ENCODE measurements at regions not wholly inside any gene's neighbourhood (a gene's known extent, or its start where the extent isn't known, plus 50 kb on each side); places are given as distances from the start of the nearest gene placed in this dataset.

GRCh38 chr22:34055525-34056200 lies 135.4 kb upstream of the LARGE1 start:
- peak; percentile 9 for DNase-seq

DNA sequence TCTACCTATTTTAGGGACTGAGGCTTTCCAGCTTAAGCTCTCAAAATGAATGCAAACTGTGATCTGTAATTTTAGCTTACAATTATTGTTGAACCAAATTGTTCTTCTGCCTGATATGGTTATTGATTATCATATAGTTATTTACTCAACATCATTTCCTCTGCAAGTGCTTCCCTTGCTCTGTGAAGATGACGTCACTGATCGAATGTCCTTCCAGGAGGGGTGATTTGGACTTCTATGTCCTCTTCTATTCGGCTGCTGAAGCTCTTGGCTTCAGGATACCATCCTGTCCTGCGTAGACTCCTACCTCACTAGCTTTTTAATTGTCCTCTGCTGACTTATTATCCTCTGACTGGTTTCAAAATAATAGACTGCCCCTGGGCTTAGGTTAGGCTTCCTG lies 137.4 kb upstream of the LARGE1 start:
- DNase-seq: no peak

DNA sequence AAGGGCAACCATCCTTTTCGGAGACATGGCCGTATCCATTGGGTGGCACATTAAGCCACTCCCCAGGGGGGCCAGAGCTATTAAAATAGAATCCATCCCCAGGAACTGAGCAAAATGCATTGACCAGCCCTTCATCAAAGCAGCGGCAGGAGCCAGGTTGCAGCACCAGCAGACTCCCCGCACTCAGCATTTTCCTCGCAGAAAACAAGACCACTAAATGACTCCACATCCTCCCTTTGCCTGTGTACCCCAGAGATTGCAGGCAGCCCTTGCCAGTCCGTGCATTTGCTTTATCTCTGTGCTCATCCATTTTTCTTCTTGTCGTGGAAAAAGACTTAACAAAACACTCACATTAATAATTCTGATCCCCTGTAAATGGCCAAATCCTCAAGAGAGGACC lies 144.4 kb upstream of the LARGE1 start:
- DNase-seq: no peak

DNA sequence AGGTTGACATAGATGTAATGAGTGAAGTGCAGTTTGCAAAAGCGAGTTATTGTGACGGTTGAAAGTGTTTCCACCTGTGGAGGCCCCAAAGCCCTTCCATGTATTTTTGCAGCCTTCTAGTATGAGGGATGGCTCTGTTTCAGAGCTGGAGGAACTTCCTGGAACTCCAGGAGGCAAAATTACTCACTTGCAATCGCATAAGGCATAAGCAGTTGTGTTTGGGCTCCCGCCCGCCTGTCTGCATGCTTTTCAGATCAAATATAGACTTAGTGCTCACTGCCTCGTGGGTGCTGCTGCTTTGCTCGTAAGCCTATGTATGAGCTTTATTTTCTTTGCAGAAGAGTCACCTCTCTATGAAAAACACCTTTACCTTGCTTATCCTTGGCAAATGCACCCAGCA lies 146.8 kb upstream of the LARGE1 start:
- no peak for DNase-seq

DNA sequence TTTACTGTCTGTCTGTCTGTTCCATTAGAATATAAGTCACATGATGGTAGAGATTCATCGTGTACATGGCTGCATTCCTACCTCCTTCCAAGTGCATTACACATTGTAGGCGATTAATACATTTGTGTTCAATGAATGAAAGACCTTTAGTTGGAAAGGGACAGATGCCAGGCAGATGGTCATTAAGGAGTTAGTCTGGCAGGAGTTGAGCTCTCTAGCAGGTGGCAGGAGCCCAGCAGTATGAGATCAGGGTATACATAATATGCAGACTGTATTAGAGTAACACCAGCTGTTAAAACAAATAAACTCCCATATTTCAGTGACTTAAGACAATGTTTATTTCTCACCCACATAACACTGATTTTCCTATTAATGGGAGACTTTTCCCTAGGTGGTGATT lies 147.7 kb upstream of the LARGE1 start:
- peak; percentile 46 for DNase-seq

GRCh38 chr22:34070051-34070450 lies 149.8 kb upstream of the LARGE1 start:
- no peak for DNase-seq

GRCh38 chr22:34070531-34070930 lies 150.3 kb upstream of the LARGE1 start:
- DNase-seq: no peak

DNA sequence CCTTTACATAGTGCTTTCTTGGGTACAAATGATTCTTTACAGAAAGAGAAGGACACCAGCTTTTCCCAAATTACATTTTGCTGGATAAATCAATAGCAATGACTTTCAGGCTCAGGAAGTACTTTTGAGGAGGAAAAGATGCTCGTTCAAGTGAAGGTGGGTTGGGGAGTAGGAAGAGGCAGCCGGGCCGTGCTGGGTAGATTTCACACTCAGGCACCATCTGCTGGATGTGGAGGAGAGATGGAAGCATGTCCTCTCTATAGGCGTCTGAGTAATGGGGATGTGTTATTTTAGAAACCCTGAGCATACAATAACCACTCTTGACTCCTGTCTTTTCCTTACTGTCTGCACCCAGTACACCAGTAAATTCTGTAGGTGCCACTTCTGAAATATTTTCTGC lies 152.3 kb upstream of the LARGE1 start:
- no peak for DNase-seq

GRCh38 chr22:34080433-34080832 lies 160.2 kb upstream of the LARGE1 start:
- DNase-seq: no peak

GRCh38 chr22:34096770-34097169 lies 176.5 kb upstream of the LARGE1 start:
- no peak for DNase-seq

GRCh38 chr22:34099278-34099677 lies 179.0 kb upstream of the LARGE1 start:
- no peak for DNase-seq

- DNase-seq: no peak
Measured at GRCh38 chr22:34102633-34103032, 182.4 kb upstream of the LARGE1 start.

DNA sequence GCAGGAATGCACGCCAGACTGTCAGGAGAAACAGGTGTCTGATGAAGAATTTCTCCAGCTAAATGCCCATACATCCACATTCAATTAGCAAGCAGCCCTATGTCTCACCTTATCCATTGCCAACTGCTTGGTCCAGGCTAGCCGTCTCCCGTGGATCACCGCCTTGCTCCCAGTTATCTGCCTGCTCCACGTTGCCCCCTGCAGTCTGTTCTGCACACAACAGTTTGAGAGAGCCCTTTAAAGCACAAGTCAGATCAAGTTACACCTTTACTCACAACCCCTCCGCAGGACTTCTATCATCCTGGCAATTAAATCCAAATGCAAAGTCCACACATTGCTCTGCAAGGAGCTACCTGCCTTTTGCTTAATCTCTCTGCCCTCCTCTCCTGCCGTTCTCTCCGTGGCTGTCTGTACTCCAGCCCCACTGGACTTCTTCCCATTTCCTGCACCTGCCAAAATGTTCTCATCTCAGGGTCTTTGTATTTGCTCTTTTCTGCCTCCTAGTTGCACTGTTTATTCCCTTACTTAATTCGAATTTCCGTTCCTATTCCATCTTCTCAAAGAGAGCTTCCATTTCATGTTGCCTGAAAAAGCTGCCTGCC lies 185.3 kb upstream of the LARGE1 start:
- peak; percentile 54 for DNase-seq

DNA sequence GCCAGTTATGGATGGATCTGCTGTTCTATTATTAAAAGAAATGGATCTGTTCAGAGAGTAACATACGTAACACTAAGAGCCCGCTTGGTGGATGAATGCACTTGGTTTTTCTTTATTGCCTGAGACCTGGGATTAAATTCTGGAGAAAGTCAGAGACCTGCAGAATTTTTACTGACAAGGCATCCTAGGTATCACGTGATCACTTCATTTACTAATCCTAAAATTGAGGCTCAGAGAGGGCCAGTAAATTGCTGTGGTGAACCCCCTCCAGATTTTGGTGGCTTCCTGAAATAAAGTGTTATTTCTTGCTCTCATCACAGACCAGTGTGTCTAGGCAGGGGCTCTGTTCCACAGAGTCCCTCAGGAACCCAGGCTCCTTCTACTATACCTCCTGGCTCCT lies 187.9 kb upstream of the LARGE1 start:
- no peak for DNase-seq

DNA sequence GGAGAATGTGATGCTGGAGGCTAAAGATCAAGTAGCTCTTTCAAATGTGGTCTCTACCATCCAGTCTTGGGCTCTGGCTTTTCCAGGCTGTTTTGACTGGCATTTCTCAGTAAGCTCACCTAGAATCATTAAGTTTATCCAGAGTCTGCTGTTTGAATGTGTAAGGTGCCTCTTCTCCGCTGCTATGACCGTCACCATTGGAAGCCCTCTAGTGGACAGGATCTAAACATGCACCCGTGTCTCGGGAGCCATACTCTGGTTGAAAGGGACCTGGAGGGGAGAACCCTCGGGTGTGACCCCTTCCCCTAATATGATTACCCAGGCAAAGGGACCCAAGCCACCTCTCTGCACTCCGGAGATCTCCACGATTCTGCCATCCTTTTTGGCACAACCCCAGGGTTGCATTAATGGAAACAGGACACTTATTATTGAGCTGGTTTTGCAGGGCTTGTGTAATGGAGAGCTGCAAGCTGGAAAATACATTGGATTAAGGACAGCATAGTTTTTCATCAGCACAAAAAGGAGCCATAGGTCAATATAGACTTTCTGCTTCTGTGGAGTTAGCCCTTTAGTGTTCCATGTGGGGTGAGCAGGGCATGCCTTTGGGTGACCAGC lies 191.0 kb upstream of the LARGE1 start:
- DNase-seq: no peak

DNA sequence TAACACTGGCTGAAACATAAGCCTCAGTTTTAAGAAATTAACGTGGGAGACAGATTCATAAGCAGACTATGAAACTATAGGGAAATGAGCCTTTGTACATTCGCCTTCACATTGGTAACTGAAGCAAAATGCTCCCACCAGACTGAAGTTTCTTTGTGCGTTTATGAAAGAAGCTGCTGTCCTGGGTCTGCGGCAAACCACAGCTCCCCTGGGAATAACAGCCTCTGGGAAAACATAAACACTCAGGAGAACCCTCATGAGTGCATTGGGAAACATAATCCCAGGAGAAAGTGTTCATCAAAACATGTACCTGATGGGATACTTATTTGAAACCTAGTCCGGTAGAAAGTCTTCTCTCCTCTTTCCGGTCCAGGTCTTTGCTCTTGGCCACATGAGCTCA lies 193.1 kb upstream of the LARGE1 start:
- no peak for DNase-seq

DNA sequence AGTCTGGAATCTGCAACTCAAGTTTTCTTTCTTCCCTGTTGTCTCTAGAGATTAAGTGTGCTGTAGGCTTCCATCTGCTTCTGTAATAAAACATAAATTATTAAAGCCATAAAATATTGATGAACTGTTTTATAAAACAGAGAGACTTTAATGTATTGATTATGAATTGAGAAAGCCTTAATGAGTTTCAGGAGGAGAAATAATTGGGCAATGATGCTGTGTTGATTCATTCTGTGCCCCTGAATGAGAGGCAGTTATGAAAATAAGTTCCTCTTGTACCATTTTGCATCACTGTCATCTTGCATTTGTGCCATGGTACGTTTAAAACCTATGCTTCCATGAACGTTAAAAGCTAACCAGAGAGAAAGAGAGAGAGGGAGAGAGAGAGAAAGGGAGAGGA lies 194.1 kb upstream of the LARGE1 start:
- DNase-seq: no peak

DNA sequence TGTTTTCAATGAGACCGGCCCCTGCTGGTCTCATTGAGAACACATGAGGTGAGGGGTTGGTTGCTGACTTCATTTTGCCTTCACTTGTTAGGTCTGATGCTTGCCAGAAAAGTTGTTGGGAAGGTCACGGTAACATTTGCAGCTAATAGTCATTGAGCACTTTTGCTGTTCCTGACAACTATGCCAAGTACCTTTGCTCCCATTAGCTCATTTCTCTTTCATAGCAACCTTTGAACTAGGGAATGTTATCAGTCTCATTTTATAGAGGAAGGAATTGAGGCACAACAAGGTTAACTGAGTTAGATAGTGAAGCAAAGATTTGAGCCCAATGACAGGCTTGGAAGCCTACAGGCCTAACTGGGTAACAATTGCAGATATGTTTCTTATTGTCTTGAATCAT lies 195.4 kb upstream of the LARGE1 start:
- no peak for DNase-seq

DNA sequence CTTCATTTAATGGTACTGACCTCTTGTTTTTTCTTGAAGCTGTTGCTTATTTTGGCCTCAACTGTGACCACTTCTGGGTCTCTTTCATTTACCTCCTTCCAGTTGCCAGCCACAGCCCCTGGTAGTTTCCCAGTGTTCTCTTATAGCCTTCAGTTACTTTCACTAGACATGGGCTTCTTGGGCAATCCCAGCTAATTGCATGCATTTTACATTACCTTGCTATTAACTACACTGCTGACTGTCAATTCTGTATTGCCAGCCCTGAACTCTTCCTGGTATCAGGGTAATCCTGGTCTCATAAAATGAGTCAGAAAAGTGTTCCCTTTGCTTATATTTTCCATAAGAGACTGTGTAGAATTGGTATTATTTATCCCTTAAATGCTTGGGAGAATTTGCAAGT lies 195.8 kb upstream of the LARGE1 start:
- no peak for DNase-seq

DNA sequence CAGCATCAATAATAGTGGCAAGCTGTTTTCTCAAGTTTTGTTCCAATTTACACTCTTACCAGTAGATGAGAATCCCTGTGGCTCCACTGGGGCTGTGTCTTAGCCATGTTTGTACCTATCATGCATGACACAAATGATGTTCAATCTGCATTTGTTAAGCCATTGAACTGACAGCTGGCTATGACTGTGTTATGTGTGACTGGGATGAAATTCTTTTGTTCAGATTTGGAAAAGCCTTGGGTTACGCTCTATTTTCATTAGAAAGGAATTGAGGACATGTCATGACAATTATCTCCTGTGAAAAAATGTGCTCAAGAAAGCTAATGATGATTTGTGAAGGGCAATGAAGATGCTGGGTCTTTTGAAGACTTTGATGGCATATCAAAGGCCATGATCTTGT lies 201.8 kb upstream of the LARGE1 start:
- DNase-seq: no peak

- DNase-seq: no peak
Measured at GRCh38 chr22:34129691-34130486, 209.6 kb upstream of the LARGE1 start.

DNA sequence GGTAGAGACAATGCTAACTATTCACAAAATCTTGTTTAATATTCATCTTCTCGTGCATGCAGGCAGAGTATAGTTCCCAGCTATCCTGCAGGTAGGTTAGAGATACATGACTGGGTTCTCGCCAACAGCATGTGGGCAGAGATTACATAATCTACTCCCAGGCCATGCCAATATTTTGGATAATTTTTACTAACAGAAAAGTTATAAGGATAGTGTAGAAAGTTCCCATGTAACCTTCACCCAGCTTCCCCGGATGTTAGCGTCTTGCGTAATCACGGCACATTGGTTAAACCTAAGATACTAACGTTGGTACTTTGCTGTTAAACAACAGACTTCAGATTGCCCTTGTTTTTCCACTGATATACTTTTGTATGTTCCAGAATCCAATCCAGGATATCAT lies 215.5 kb upstream of the LARGE1 start:
- DNase-seq: no peak

DNA sequence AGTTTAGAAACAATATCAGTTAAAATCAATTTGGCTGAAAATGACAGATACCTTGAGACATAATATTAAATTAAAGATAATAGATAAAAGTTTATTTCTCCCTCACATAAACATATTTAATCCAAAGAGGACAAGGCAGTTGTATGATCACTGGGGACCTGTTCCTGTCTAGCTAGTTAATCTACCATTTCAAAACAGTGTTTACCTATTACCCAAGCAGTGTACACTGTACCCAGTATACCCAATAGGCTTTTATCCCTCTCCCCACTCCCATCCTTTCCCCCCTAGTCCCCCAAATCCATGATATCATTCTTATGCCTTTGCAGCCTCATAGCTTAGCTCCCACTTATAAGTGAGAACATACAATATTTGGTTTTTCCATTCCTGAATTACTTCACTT lies 229.7 kb upstream of the LARGE1 start:
- no peak for DNase-seq

DNA sequence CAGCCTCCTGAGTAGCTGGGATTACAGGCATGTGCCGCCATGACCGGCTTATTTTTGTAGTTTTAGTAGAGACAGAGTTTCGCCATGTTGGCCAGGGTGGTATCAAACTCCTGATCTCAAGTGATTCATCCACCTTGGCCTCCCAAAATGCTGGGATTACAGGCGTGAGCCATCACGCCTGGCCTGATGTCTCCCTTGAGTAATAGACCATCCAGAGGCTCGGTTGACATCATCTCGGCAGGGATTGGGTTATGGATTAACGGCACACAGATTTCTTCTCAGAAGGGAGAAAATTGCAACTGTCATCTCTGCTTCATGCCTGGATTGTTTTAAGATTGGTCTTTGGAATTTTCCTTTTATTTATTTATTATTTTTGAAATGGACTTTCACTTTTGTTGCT lies 239.2 kb upstream of the LARGE1 start:
- DNase-seq: no peak
